H1 (cell line): ENCODE measurements at regions not wholly inside any gene's neighbourhood (a gene's known extent, or its start where the extent isn't known, plus 50 kb on each side); places are given as distances from the start of the nearest gene placed in this dataset.

Source experiments
- TAF1 ChIP-seq: IDR thresholded peaks from 2 replicates; pipeline ENCODE4 v1.6.1; 2011; ENCODE audit warnings: mild to moderate bottlenecking, low read depth, low read length

- no peak for TF ChIP-seq TAF1
These were observed 350.0 kb downstream of the FGFR2 start (continued) for GRCh38 chr10:121248266-121248665.
